Progenitor cell of endocrine pancreas (in vitro differentiated cells): ENCODE measurements at regions not wholly inside any gene's neighbourhood (a gene's known extent, or its start where the extent isn't known, plus 50 kb on each side); places are given as distances from the start of the nearest gene placed in this dataset.

ENCODE experiments used
- DNase-seq: peaks from one replicate; pipeline ENCODE4 v3.0.0; 2021; ENCODE audit warnings: low spot score; ENCODE audit not compliant: unreplicated experiment
- H3K27ac Mint-ChIP-seq: 2 replicates; pipeline ENCODE4 v1.8.0; 2021; ENCODE audit warnings: mild to moderate bottlenecking, moderate library complexity, mixed read lengths
- H3K27me3 Mint-ChIP-seq: 2 replicates; pipeline ENCODE4 v1.8.0; 2021; ENCODE audit warnings: mixed read lengths
- H3K36me3 Mint-ChIP-seq: 2 replicates; pipeline ENCODE4 v1.8.0; 2022; ENCODE audit warnings: mixed read lengths; ENCODE audit not compliant: insufficient read depth
- H3K4me1 Mint-ChIP-seq: 2 replicates; pipeline ENCODE4 v1.8.0; 2021; ENCODE audit warnings: low read depth, mixed read lengths
- H3K4me3 Mint-ChIP-seq: 2 replicates; pipeline ENCODE4 v1.8.0; 2021; ENCODE audit warnings: low read depth, mild to moderate bottlenecking, moderate library complexity, mixed read lengths
- H3K9me3 Mint-ChIP-seq: 2 replicates; pipeline ENCODE4 v1.8.0; 2021; ENCODE audit warnings: low read depth, mixed read lengths
- CTCF ChIP-seq: fragments of 200-600 bp; sonication (generic); IDR thresholded peaks from one replicate; pipeline ENCODE4 v1.5.0; 2021; ENCODE audit warnings: antibody characterized with exemption, mild to moderate bottlenecking; ENCODE audit not compliant: unreplicated experiment

GRCh38 chr16:56087626-56088025 lies 103.7 kb upstream of the GNAO1 start:
- DNase-seq: no peak
- TF ChIP-seq CTCF: no peak
- no peaks in the 10 kb centered on the region for H3K36me3 Mint-ChIP-seq
- H3K4me1 Mint-ChIP-seq: no peaks in the 10 kb centered on the region
- no peaks in the 10 kb centered on the region for H3K9me3 Mint-ChIP-seq
- H3K4me3 Mint-ChIP-seq: no peak overlapping the region
- peaks cover 28% of the 10 kb centered on the region for H3K27me3 Mint-ChIP-seq
- no peak overlapping the region for H3K27ac Mint-ChIP-seq

GRCh38 chr16:56081371-56081770 lies 109.9 kb upstream of the GNAO1 start:
- Mint-ChIP-seq H3K4me1 (no peaks in the 10 kb centered on the region), H3K4me3 (no peak overlapping the region), H3K9me3 (no peaks in the 10 kb centered on the region), H3K27me3 (peaks cover 9% of the 10 kb centered on the region), H3K36me3 (no peaks in the 10 kb centered on the region), H3K27ac (no peak overlapping the region)
- no peak for TF ChIP-seq CTCF
- DNase-seq: no peak

- Mint-ChIP-seq H3K4me3 (no peak overlapping the region), H3K36me3 (no peaks in the 10 kb centered on the region), H3K27ac (no peak overlapping the region), H3K9me3 (no peaks in the 10 kb centered on the region), H3K27me3 (peaks cover 7% of the 10 kb centered on the region), H3K4me1 (no peaks in the 10 kb centered on the region)
- DNase-seq: no peak
- TF ChIP-seq CTCF: no peak
These were observed 115.4 kb upstream of the GNAO1 start for GRCh38 chr16:56075732-56076388.

GRCh38 chr16:56073508-56073907 lies 117.8 kb upstream of the GNAO1 start:
- no peak for DNase-seq
- TF ChIP-seq CTCF: no peak
- Mint-ChIP-seq H3K4me3 (no peak overlapping the region), H3K27ac (no peak overlapping the region), H3K4me1 (no peaks in the 10 kb centered on the region), H3K36me3 (no peaks in the 10 kb centered on the region), H3K27me3 (peaks cover 7% of the 10 kb centered on the region), H3K9me3 (no peaks in the 10 kb centered on the region)

- Mint-ChIP-seq H3K27me3 (peaks cover 7% of the 10 kb centered on the region), H3K27ac (no peak overlapping the region), H3K9me3 (no peaks in the 10 kb centered on the region), H3K4me1 (no peaks in the 10 kb centered on the region), H3K4me3 (no peak overlapping the region), H3K36me3 (no peaks in the 10 kb centered on the region)
- TF ChIP-seq CTCF: no peak
- no peak for DNase-seq
These were observed 119.2 kb upstream of the GNAO1 start for GRCh38 chr16:56072096-56072495.
